ENCODE measurements at regions not wholly inside any gene's neighbourhood (a gene's known extent, or its start where the extent isn't known, plus 50 kb on each side); places are given as distances from the start of the nearest gene placed in this dataset.

- TF ChIP-seq CTCF (IDR thresholded peaks at IDR 0.05) (no peak), POLR2A (IDR thresholded peaks at IDR 0.05) (no peak)
Observed at GRCh38 chrX:22730542-22730941, 269.2 kb upstream of the DDX53 start.
